Dendritic cell treated with granulocyte-macrophage colony-stimulating factor and Interleukin-4, amounts not matched to agents 40 ng/mL and 50 ng/mL, for 4 days (primary cell): ENCODE measurements at regions not wholly inside any gene's neighbourhood (a gene's known extent, or its start where the extent isn't known, plus 50 kb on each side); places are given as distances from the start of the nearest gene placed in this dataset.
A peak's percentile ranks its signal among the peaks of the same experiment; 100 is the strongest.

Source experiments
- H3K27ac Mint-ChIP-seq: one replicate; pipeline ENCODE4 v1.8.0; 2022; ENCODE audit warnings: mild to moderate bottlenecking, mixed read lengths
- H3K27me3 Mint-ChIP-seq: one replicate; pipeline ENCODE4 v1.8.0; 2022; ENCODE audit warnings: mild to moderate bottlenecking, mixed read lengths
- H3K36me3 Mint-ChIP-seq: one replicate; pipeline ENCODE4 v1.8.0; 2022; ENCODE audit warnings: low read depth, mixed read lengths
- H3K4me1 Mint-ChIP-seq: one replicate; pipeline ENCODE4 v1.8.0; 2022; ENCODE audit warnings: low read depth, mixed read lengths
- H3K4me3 Mint-ChIP-seq: one replicate; pipeline ENCODE4 v1.8.0; 2022; ENCODE audit warnings: mild to moderate bottlenecking, moderate library complexity, mixed read lengths
- H3K9me3 Mint-ChIP-seq: one replicate; pipeline ENCODE4 v1.8.0; 2022; ENCODE audit warnings: mixed read lengths
- intact Hi-C: fragments of 100-400 bp; cut with micrococcal nuclease; formaldehyde crosslinking; loops from one replicate; pipeline ENCODE4 v1.15.0; 2022

- no peaks in the 10 kb centered on the region for H3K9me3 Mint-ChIP-seq
- no peak overlapping the region for H3K27ac Mint-ChIP-seq
- H3K4me3 Mint-ChIP-seq: no peak overlapping the region
- peaks cover 18% of the 10 kb centered on the region for H3K4me1 Mint-ChIP-seq
- intact Hi-C loops: no loop called here
- H3K36me3 Mint-ChIP-seq: no peaks in the 10 kb centered on the region
- no peaks in the 10 kb centered on the region for H3K27me3 Mint-ChIP-seq
Measured at GRCh38 chr1:193421487-193421886, 235.1 kb upstream of the B3GALT2 start.

- intact Hi-C loops: no loop called here
- Mint-ChIP-seq H3K27me3 (no peaks in the 10 kb centered on the region), H3K4me3 (no peak overlapping the region), H3K36me3 (no peaks in the 10 kb centered on the region), H3K27ac (no peak overlapping the region), H3K4me1 (peaks cover 18% of the 10 kb centered on the region), H3K9me3 (no peaks in the 10 kb centered on the region)
Measured at GRCh38 chr1:193419295-193419694, 232.9 kb upstream of the B3GALT2 start.

GRCh38 chr1:193418745-193419058, 232.3 kb upstream of the B3GALT2 start:
- Mint-ChIP-seq H3K27ac (no peak overlapping the region), H3K27me3 (no peaks in the 10 kb centered on the region), H3K9me3 (no peaks in the 10 kb centered on the region), H3K4me1 (peaks cover 18% of the 10 kb centered on the region), H3K36me3 (no peaks in the 10 kb centered on the region), H3K4me3 (peak overlapping the region; percentile 24)
- intact Hi-C loops: no loop called here

GRCh38 chr1:193417945-193418744, 231.7 kb upstream of the B3GALT2 start:
- peak overlapping the region; percentile 24 for H3K4me3 Mint-ChIP-seq
- H3K27ac Mint-ChIP-seq: no peak overlapping the region
- no peaks in the 10 kb centered on the region for H3K9me3 Mint-ChIP-seq
- no peaks in the 10 kb centered on the region for H3K36me3 Mint-ChIP-seq
- peaks cover 18% of the 10 kb centered on the region for H3K4me1 Mint-ChIP-seq
- intact Hi-C loops: no loop called here
- H3K27me3 Mint-ChIP-seq: no peaks in the 10 kb centered on the region

- Mint-ChIP-seq H3K4me1 (peaks cover 18% of the 10 kb centered on the region), H3K9me3 (no peaks in the 10 kb centered on the region), H3K27ac (no peak overlapping the region), H3K36me3 (no peaks in the 10 kb centered on the region), H3K4me3 (no peak overlapping the region), H3K27me3 (no peaks in the 10 kb centered on the region)
- intact Hi-C loops: no loop called here
Measured at GRCh38 chr1:193417403-193417802, 231.0 kb upstream of the B3GALT2 start.

- H3K27ac Mint-ChIP-seq: no peak overlapping the region
- intact Hi-C loops: no loop called here
- H3K4me3 Mint-ChIP-seq: no peak overlapping the region
- no peaks in the 10 kb centered on the region for H3K9me3 Mint-ChIP-seq
- no peaks in the 10 kb centered on the region for H3K36me3 Mint-ChIP-seq
- H3K27me3 Mint-ChIP-seq: no peaks in the 10 kb centered on the region
- peaks cover 18% of the 10 kb centered on the region for H3K4me1 Mint-ChIP-seq
Measured at GRCh38 chr1:193416226-193417024, 230.0 kb upstream of the B3GALT2 start.

- intact Hi-C loops: no loop called here
- Mint-ChIP-seq H3K27ac (no peak overlapping the region), H3K27me3 (no peaks in the 10 kb centered on the region), H3K9me3 (no peaks in the 10 kb centered on the region), H3K4me3 (no peak overlapping the region), H3K4me1 (peaks cover 18% of the 10 kb centered on the region), H3K36me3 (no peaks in the 10 kb centered on the region)
Measured at GRCh38 chr1:193415256-193415655, 228.8 kb upstream of the B3GALT2 start.

- H3K27ac Mint-ChIP-seq: no peak overlapping the region
- intact Hi-C loops: no loop called here
- no peaks in the 10 kb centered on the region for H3K36me3 Mint-ChIP-seq
- H3K4me3 Mint-ChIP-seq: no peak overlapping the region
- peaks cover 17% of the 10 kb centered on the region for H3K4me1 Mint-ChIP-seq
- no peaks in the 10 kb centered on the region for H3K9me3 Mint-ChIP-seq
- no peaks in the 10 kb centered on the region for H3K27me3 Mint-ChIP-seq
Measured at GRCh38 chr1:193413376-193413775, 227.0 kb upstream of the B3GALT2 start.

- intact Hi-C loops: no loop called here
- H3K4me3 Mint-ChIP-seq: no peak overlapping the region
- peaks cover 12% of the 10 kb centered on the region for H3K4me1 Mint-ChIP-seq
- H3K36me3 Mint-ChIP-seq: no peaks in the 10 kb centered on the region
- H3K27ac Mint-ChIP-seq: no peak overlapping the region
- H3K27me3 Mint-ChIP-seq: no peaks in the 10 kb centered on the region
- no peaks in the 10 kb centered on the region for H3K9me3 Mint-ChIP-seq
Measured at GRCh38 chr1:193412748-193413147, 226.3 kb upstream of the B3GALT2 start.

- H3K4me1 Mint-ChIP-seq: peaks cover 6% of the 10 kb centered on the region
- no peak overlapping the region for H3K4me3 Mint-ChIP-seq
- H3K27ac Mint-ChIP-seq: no peak overlapping the region
- no peaks in the 10 kb centered on the region for H3K9me3 Mint-ChIP-seq
- intact Hi-C loops: no loop called here
- H3K36me3 Mint-ChIP-seq: no peaks in the 10 kb centered on the region
- H3K27me3 Mint-ChIP-seq: no peaks in the 10 kb centered on the region
Measured at GRCh38 chr1:193411714-193412113, 225.3 kb upstream of the B3GALT2 start.

GRCh38 chr1:193411215-193411614, 224.8 kb upstream of the B3GALT2 start:
- intact Hi-C loops: no loop called here
- peaks cover 6% of the 10 kb centered on the region for H3K4me1 Mint-ChIP-seq
- no peaks in the 10 kb centered on the region for H3K27me3 Mint-ChIP-seq
- H3K36me3 Mint-ChIP-seq: no peaks in the 10 kb centered on the region
- H3K9me3 Mint-ChIP-seq: no peaks in the 10 kb centered on the region
- H3K4me3 Mint-ChIP-seq: no peak overlapping the region
- H3K27ac Mint-ChIP-seq: no peak overlapping the region

- intact Hi-C loops: loop anchor here (5.0 kb wide), 1 partner anchor 883 kb away; no protein-coding TSS in a partner anchor
- Mint-ChIP-seq H3K4me3 (no peak overlapping the region), H3K27ac (no peak overlapping the region), H3K9me3 (no peaks in the 10 kb centered on the region), H3K27me3 (no peaks in the 10 kb centered on the region), H3K4me1 (peaks cover 6% of the 10 kb centered on the region), H3K36me3 (no peaks in the 10 kb centered on the region)
Measured at GRCh38 chr1:193408782-193409293, 222.4 kb upstream of the B3GALT2 start.

GRCh38 chr1:193406901-193407300, 220.5 kb upstream of the B3GALT2 start:
- Mint-ChIP-seq H3K4me1 (peaks cover 6% of the 10 kb centered on the region), H3K27ac (no peak overlapping the region), H3K4me3 (no peak overlapping the region), H3K9me3 (no peaks in the 10 kb centered on the region), H3K27me3 (no peaks in the 10 kb centered on the region), H3K36me3 (no peaks in the 10 kb centered on the region)
- intact Hi-C loops: loop anchor here (5.0 kb wide), 1 partner anchor 885 kb away; no protein-coding TSS in a partner anchor

GRCh38 chr1:193404236-193404635, 217.8 kb upstream of the B3GALT2 start:
- Mint-ChIP-seq H3K4me1 (peaks cover 6% of the 10 kb centered on the region), H3K27me3 (no peaks in the 10 kb centered on the region), H3K4me3 (no peak overlapping the region), H3K9me3 (no peaks in the 10 kb centered on the region), H3K27ac (no peak overlapping the region), H3K36me3 (no peaks in the 10 kb centered on the region)
- intact Hi-C loops: no loop called here
